GM19328 (cell line): ENCODE measurements at regions not wholly inside any gene's neighbourhood (a gene's known extent, or its start where the extent isn't known, plus 50 kb on each side); places are given as distances from the start of the nearest gene placed in this dataset.

Experiments used
- ATAC-seq: cut with Tn5 transposase; IDR thresholded peaks from one replicate; pipeline ENCODE4 v1.9.1; 2021; ENCODE audit warnings: mild to moderate bottlenecking, moderate library complexity; ENCODE audit not compliant: unreplicated experiment

DNA sequence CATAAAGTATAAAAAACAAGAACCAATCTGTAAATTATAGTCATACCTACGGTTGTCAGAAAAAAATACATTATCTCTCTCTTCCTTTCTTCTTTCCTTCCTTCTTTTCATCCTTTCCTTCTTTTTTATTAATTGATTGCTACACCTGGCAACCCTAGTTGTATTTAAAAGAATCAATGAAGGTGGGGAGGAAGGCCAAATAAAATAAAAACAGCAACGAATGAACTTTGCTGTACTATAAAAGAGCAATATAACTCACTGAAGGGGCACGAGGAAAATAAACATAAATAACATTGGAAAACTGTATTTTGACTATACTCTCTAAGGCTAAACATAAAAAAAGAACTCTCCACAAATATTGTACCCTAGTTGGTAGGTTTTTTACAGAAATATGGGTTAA, 898.2 kb upstream of the USP15 start:
- ATAC-seq, result no peak

DNA sequence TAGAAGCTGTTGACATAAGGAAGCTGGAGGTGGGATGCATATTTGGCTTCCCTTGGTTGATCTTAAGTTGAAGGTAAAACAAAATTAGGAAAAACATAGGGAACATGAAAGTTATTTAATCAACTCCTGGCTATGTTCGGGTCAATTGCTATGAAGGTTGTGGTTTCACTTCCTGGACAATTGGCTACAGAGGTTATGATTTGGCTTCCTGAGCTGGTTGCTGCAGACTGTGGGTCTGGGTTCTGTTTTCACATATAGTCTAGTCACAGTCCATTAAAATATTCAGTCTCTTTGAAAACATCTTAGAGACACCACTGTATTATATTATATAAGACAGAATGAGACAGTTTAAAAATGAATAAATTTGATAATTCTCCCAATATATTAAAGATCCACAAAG, 895.2 kb upstream of the USP15 start:
- ATAC-seq, result no peak

DNA sequence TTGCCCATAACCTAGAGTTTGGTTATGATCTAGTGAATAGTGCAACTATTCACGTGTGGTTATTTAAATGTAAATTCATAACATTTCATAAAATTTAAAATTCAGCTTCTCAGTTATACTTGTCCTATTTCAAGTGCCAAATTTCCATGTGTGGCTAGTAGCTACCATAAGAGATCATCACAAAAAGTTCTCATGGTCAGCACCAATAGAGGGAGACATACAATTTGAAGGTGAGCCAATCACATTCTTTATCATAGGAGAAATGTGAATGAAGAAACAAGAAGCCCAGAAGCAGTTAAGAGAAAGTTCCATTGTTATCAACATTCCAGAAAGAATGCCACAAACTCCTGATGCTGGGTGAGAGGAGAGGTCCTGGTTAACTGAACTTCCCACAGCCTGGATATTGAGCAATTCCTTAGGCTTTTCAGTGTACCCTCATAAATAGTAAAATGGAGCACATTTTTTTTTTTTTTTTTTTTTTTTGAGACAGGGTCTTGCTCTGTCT, 892.9 kb upstream of the USP15 start:
- ATAC-seq, result no peak

DNA sequence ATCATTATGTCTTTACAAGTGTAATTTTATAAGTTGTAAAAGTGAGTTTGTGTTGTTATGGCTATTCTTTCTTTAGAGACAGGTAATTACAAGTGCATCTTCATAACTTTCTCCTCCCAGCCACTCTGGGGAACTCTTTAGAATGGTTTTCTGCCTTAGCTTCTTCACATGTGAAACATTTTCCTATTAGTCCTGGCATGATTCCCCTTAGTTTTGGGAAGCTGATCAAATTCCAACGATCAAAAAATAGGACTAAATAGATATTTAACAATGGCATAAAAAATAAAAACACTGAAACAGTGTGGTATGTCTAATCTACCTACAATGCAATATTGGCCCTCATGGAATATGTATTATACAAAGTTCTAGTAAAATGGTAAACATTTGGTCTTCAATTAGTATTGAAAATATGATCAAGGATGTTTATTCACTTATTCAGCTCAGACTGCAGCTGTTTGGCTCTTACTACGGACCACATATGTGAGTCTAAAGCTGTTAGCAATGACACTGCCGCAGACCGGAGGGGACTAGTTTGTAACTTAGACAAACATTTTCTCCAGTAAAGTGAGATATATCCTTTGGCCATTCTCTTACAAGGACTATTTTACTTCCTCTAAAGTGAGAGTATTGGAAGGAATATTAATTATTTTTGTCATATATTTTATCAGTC, 890.8 kb upstream of the USP15 start:
- ATAC-seq, result no peak

DNA sequence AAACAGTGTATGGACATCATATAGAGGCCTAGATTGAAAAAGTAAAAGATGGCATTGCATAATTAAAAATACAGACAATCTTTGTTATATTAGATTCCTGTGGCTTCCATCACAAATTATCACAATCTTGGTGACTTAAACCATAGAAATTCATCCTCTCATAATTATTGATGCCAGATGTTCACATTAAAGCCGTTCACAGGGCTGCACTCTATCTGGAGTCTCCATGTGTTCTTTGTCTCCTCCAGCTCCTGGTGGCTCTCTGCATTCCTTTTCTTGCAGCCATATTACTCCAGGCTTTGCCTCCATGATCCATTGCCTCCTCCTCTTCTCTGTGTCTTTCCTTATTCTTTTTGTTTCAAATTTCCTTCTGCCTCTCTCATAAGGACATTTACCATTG, 875.7 kb upstream of the USP15 start:
- ATAC-seq, result no peak

DNA sequence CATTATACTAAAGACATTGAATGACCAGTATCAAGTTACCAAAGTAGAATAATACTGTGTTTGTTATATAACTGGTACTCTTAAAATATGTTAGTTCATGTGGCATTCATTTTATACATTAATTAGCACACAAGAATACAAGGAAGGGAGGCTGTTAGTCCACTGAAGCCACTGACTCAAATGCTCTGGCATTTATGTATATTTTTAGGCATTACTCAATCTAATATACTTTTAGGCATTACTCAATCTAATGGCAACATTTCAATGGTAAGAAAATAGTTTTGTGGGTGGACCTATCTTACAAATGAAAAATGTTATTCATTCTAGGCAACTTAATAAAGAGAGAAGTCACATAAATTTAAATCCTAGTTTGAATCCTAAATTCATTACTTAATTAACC, 874.4 kb upstream of the USP15 start:
- ATAC-seq, result no peak

DNA sequence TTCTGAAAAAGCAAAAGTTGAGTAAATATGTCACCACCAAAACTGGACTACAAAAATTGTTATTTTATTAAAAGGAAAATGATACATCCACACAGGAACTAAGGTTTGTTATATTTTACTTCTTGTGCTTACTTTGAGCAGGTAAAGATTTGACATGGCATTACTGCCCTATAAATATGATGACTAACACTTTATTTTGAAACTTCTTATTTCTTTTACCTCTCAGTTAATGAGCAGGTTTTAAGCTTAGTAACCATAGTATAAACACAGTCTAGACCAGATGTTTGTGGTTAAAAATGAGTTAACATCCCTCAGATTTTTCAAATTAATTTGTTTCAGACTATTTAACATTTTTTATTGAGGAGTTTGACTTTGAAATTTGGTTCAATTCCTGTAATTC, 862.5 kb upstream of the USP15 start:
- ATAC-seq, result no peak

DNA sequence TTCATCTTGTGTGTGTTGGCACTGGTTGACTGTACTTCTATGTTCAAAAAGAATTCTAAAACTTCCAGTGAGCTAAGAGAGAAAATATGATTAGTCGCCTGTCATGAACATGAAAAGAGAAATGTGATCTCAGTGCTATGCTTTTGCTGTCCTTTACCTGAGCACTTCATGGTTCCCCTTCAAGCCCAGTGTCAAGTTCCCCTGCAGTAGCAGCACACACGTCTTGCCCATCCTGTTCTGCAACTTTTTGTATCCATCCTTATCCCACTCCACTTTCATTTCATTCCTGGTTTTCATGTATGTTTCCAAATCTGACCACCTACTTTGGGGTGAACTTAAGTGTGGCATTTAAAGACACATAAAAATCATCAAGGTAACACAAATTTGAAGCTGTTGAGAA, 848.0 kb upstream of the USP15 start:
- no peak for ATAC-seq

DNA sequence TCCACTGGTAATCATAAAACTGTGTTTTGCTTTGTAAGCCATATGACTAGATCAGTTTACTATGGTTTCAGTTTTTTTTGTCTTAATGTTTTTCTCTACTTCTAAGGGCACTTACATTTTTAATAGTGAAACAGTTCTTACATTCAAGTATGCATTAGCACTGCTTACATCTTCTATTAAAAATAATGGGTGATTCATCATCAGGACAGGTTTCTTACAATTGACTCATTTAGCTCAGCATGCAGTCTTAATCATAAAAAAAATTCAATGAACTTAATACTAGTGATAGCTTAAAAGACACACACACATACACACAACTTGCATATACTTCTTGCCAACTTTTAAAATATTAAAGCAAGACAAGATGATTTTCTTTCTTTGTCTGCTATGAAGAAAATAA, 845.7 kb upstream of the USP15 start:
- no peak for ATAC-seq

DNA sequence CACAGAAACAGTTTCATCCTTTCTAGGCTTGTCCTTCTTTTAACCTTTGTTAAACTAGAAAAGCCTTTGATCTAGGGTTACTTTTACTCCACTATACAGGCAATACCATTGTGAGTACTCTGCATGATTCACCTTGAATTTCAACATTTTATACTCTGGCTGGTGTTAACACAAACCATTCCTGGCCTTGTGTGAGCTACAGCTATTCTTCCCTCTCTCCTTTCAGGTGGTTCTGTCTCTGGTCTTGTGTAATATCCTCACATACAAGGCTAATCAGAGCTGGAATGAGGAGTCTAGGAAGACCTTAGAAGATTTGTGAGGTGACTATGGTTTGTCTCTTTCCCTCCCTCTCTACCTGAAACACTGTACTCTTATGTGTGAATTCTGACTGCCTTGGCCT, 837.4 kb upstream of the USP15 start:
- no peak for ATAC-seq

DNA sequence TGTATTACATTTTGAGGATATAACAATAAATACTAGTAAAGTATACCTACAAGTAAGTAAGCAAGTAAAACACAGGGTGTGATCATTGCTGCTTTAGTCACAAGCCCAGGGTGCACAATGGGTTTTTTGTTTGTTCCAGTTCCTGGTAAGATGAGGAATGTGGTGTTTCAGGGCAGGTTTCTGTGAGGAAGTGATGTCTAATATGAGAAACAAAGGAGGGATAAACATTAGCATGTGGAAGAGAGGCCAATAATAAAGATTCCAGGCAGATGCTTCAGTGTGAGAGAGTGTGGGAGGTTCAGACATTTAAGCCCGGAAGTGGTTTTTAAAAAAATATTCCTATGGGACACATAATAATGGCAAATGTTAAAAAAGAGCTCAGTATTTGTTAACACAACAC, 808.1 kb upstream of the USP15 start:
- ATAC-seq, result no peak

DNA sequence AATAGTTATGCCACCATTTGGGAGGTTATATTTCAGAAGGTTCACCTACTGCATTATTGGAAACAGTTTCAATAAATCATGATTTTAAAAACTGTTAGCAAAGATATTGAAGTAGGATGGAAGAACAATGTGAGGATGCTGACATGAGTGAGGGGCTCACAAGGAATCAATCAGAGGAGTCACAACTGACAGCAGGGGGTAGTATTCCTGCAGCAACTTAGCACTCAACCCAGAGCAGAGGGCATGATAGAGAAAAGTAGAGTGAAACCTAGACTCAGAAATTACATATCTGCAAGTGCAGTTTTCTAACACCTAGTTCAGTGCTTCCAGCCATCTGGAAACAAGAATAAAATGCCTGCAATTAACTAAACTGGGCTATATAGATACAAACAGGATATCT, 772.5 kb upstream of the USP15 start:
- no peak for ATAC-seq

DNA sequence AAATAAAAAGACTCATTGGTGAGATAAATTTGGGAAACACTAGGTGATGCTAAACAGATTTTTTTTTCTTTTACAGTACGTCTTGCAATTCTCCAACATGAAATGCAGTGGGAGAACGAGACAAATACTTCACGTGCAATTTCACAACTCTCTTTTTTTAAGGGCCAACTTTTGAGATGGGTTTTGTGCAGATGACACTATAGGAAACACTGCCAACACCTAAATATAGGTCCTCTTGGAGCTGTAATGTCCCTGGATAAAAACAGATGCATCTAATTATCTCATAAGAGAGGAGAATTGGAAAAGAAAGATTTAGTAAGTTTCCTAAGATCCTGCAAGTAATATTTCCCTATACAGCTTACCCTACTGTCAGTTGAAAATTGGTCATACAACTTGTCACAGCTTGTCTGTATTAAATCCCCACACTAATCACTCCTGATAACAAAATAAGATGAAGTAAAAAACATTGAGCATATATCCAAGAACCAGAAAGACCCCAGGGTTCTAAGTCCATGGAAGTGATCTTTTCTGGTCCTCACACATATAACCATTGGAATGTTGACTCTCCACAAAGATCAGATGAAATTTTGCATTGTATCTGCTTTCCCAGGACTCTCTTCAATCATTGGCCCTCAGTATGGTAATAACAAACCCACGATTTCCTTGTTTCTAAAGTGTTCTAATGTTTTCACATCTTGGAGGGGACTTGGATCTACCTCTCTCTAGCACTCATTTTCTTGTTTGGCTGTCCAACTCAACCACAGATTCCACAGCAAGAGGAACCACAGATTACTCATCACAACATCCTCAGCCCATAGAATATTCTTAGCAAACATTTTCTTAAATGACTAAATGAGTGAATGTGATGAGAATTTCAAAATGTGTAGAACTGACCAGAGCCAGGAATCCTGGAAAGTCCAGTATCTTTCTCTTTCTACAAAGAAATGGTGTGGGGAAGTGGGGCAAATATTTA, 769.4 kb upstream of the USP15 start:
- no peak for ATAC-seq

DNA sequence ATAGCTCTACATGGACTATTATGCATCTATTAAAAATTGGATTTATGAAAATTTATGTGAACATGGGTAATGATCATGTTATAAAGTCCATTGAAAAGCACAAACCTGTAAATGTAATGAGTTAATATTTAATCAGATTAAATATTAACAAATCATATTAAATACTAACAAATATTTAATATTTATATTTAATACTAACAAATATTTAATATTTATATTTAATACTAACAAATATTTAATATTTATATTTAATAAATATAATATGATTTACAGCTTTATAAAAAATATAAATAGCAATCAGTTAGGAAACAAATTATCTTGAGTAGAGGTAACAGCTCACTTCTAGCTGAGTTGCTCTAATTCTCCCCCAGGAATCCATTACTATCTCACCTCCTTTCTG, 758.0 kb upstream of the USP15 start:
- no peak for ATAC-seq

DNA sequence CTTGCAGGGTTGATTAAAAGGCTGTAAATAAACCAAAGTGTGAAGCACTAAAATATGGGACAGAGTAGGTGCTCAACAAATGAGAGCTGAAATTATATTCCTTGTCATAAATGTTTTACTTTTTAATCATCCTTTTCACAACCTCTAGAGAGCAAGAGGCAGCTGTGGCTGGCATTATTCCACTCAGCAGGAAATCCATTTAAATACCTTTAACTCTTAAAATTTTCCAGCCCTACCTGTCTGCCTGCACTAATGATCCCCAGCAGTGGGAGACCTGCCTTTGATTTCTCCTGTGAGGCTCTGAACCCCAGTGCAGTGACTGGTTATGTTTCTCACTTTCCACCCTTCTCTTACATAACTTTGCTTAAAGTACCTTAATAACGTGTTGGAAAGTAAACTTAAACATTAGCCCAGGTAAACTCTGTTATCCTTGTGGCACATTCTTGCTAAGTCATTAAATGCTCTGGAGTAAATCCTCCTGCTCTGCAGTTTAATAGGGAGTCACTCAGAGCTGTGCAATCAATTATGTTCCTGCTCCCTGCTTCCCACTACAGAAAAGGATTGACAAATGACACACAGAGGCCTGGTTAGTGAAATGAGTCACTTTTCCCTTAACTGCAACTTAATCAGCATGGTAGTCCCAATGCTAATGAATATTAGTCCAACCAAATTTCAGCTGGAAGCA, 755.7 kb upstream of the USP15 start:
- ATAC-seq, result no peak

DNA sequence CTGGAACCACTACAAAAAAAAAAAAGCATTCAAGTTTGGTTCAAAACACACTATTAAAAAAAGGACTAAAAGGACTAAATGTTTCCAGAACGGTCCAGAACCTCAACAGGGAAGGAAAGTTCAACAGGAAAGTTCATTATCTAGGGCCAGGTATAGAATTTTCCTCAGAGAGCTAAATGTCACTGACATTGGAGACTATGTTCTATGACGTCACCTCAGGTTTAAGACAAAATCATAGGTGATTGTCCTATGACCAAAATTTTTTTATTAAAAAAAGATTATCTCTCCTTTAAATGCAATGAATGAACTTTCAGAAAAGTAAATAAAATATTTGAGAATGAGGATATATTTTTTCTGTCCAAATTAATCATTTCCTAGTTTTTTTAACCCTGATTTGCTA, 746.7 kb upstream of the USP15 start:
- no peak for ATAC-seq

DNA sequence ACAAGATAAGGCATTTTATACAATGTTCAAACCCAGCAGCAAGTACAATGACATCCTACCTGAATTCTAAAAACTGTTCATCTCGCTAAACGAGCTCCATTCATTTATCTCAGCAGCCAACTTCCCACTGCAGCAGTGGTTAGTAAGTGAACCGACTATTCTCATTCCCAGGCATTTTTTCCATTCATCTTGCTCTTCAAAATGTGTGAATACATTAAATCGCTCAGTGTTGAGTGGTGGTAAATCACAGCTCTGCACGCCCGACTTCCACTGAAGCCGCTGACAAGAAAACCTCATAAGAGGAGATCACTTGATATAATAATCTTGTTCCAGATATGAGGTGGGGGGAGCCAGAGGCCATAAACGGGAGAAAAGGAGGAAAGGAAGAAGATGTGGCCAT, 746.2 kb upstream of the USP15 start:
- ATAC-seq, result no peak

DNA sequence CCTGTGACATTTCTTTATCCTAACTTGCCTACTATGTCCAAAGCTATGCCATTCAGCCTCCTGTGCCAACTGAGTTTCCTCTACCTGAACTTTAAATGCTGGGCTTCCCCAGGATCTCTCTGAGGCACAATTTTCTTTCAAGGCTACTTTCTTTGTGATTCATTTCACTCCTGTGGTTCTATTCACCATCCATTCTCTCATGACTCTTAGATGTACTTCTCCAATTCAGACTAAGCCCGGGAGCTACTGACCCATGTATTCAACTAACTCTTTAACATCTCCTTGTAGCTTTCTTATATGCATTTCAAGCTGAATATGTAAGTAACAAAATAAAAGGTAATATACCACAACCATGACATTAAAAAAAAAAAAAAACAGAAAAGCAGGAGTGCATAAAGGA, 738.9 kb upstream of the USP15 start:
- no peak for ATAC-seq

DNA sequence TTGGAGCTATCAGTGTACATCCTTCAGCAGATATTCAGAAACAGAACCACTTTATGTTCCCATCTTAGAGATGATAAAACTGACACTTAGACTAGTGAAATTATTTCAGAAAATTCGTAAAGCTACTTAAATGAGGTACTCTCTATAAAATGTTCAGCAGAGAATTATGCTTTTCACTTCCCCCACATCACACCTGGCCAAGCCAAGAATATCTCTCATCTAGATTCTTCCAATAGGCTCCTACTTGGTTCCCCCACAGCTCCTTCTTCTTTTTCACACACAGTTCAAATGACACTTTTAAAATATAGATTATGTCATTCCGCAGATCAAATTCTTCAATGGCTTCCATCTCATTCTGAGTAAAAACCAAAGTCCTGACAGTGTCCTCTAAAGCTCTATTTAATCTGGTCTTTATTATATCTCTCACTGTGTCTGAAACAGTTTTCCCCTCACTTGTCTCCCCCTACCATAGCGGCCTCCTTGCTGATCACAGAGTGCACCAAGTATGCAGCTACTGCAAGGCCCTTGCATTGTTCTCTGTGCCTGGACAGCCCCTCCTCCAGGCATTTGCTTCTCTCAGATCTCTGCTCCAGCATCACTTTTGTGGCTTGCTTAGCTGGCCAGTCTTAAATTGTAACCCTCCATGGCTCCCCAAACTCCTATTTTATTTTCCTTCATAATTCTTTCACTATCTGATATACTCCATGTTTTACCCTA, 736.8 kb upstream of the USP15 start:
- ATAC-seq, result no peak

DNA sequence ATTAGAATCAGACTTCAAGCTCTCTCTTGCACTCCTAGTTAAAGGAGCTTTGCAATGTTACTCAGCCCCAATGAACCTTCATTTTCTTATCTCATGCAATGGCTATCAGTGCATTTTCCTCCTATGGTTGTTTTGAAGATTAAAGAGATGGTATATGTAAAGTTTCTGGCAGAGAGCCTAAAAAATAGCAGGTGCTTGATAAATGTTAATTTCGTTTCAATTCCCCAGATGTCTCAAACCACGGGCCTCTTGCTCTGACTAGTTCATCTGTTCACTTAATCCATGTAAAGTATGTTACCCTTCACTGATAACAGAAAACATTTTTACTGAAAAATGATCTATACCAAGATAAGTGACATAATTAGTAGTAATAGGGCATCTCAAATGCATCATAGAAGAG, 735.4 kb upstream of the USP15 start:
- no peak for ATAC-seq

DNA sequence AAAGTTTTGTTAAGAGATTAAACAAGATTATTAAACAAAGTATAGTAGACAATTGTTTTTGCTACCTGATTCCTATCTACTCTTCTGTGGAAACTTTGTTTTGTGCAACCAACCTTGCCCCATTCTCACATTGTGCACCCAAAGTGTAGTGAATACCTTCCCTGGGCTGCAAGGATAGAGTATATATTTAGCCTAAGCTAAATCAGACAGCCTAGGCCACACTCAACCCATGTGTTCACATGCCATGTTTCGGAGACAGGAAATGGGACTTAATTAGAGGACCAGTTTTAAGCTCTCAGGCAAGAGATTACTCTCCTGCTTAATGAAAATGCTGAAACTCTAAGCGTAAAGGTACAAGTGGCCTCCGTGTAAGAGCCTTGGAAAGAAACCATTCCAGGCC, 734.9 kb upstream of the USP15 start:
- ATAC-seq, result no peak
